Transverse colon (tissue), 4 donors: ENCODE measurements at regions not wholly inside any gene's neighbourhood (a gene's known extent, or its start where the extent isn't known, plus 50 kb on each side); places are given as distances from the start of the nearest gene placed in this dataset.

ENCODE experiments used
- DNase-seq: peaks from one replicate; pipeline ENCODE4 v3.0.0-alpha.2; 2019
- H3K27ac ChIP-seq, 4 donors: fragments of 200-600 bp; sonication (generic); 2 replicates each; pipeline ENCODE4 v1.5.1; 2016 to 2018; ENCODE audit warnings: inconsistent platforms in 4 of 4
- H3K27me3 ChIP-seq: fragments of 200-600 bp; sonication (generic); 2 replicates; pipeline ENCODE4 v1.5.1; 2017; ENCODE audit warnings: inconsistent platforms
- H3K36me3 ChIP-seq, 4 donors: fragments of 200-600 bp; sonication (generic); 2 replicates each; pipeline ENCODE4 v1.5.1; 2017 to 2019; ENCODE audit warnings: inconsistent platforms in 4 of 4
- H3K4me1 ChIP-seq, 4 donors: fragments of 200-600 bp; sonication (generic); 2 replicates each; pipeline ENCODE4 v1.5.1; 2017 to 2020; ENCODE audit warnings: inconsistent platforms in 4 of 4
- H3K4me3 ChIP-seq, 4 donors: fragments of 200-600 bp; sonication (generic); 1 replicate in 1 of 4; 2 replicates in 3 of 4; pipeline versions ENCODE4 v1.5.1 to v1.6.1; 2017 to 2019; ENCODE audit warnings: inconsistent platforms in 4 of 4
- H3K9me3 ChIP-seq, 2 donors: fragments of 200-600 bp; sonication (generic); 2 replicates each; pipeline ENCODE4 v1.5.1; 2017 to 2019; ENCODE audit warnings: inconsistent platforms in 2 of 2
- EP300 ChIP-seq: sonication (generic); formaldehyde crosslinking; IDR thresholded peaks from one replicate; pipeline ENCODE4 v1.6.1; 2017; ENCODE audit warnings: antibody characterized with exemption, low read depth
- POLR2A ChIP-seq: fragments of 450-650 bp; IDR thresholded peaks from one replicate; pipeline ENCODE4 v1.6.1; 2016; ENCODE audit warnings: antibody characterized with exemption, mild to moderate bottlenecking, moderate library complexity
- POLR2AphosphoS5 ChIP-seq, 3 donors: sonication (generic); formaldehyde crosslinking; IDR thresholded peaks; one replicate each; pipeline ENCODE4 v1.6.1; 2016; ENCODE audit warnings: antibody characterized with exemption in 3 of 3
- WGBS, 2 donors: methylation state at CpG; one replicate each; pipeline ENCODE4 v1.1.5; 2018; ENCODE audit warnings: low coverage in 1 of 2; 5-methylcytosine and 5-hydroxymethylcytosine counted together
- in situ Hi-C, 4 donors: fragments of 200-750 bp; cut with MboI; loops; one replicate each; pipeline versions ENCODE4 v1.15.0 to v1.15.1; 2017; ENCODE audit warnings: low sequenced_read_pairs in 3 of 4, low pct_ligation_motif_present in 1 of 4, low pct_unique_long_range_greater_than_20kb in 1 of 4
- intact Hi-C: fragments of 100-400 bp; cut with DNase I; formaldehyde crosslinking; loops from one replicate; pipeline ENCODE4 v1.15.1; 2023; ENCODE audit warnings: low total_unique reads
- TF ChIP-seq, protein P1 (sequence below), 5 experiments: fragments of 200-600 bp in 3 of 5; fragments of 450-650 bp in 2 of 5; sonication (generic) in 3 of 5; IDR thresholded peaks; 1 replicate in 2 of 5; 2 replicates in 3 of 5; pipeline ENCODE4 v1.5.1; 2016 to 2017; ENCODE audit warnings: antibody characterized with exemption in 5 of 5, inconsistent platforms in 3 of 5, mild to moderate bottlenecking in 2 of 5, moderate library complexity in 1 of 5

DNA sequence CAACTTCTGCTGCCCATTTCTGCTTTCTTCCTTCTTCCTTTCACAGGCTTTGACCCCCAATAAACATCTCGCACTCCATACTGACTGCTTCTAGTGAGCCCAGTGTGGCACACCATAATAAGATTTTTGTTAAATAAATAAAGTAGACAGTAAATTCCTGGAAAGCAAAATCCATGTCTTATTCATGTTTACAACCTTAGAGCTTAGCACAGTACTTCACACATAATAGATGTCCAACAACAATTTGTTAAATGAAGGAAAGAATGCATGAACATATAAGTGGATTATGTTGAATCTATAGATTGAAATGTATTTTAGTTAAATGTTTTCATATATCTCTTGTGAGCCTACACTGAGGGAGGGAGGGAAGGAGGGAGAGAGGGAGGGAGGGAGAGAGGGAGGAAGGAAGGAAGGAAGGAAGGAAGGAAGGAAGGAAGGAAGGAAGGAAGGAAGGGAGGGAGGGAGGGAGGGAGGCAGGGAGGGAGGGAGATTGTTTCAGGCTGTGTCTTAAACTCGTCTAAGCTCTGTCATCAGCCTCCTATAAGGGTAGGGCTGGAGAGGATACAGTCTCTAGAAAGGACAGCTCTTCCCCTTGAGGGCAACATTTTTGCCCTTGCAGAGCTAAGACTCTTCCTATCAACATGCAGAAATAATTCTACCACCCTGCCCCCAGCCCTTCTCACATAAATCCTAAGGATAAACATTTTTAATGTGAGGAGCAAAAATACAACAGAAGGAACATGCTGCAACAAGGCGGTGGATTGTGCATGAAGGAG, 168.1 kb downstream of the BARX2 start:
- H3K9me3 ChIP-seq = no peaks in the 10 kb centered on the region
- in situ Hi-C loops (no loop called here), intact Hi-C loops (no loop called here)
- TF ChIP-seq, protein P1, sequence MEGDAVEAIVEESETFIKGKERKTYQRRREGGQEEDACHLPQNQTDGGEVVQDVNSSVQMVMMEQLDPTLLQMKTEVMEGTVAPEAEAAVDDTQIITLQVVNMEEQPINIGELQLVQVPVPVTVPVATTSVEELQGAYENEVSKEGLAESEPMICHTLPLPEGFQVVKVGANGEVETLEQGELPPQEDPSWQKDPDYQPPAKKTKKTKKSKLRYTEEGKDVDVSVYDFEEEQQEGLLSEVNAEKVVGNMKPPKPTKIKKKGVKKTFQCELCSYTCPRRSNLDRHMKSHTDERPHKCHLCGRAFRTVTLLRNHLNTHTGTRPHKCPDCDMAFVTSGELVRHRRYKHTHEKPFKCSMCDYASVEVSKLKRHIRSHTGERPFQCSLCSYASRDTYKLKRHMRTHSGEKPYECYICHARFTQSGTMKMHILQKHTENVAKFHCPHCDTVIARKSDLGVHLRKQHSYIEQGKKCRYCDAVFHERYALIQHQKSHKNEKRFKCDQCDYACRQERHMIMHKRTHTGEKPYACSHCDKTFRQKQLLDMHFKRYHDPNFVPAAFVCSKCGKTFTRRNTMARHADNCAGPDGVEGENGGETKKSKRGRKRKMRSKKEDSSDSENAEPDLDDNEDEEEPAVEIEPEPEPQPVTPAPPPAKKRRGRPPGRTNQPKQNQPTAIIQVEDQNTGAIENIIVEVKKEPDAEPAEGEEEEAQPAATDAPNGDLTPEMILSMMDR (IDR thresholded peaks at IDR 0.05) = no peak
- TF ChIP-seq POLR2AphosphoS5 (IDR thresholded peaks at IDR 0.05) (no peak), POLR2A (no peak), EP300 (no peak)
- no peaks in the 10 kb centered on the region for H3K4me1 ChIP-seq
- no peak overlapping the region for H3K4me3 ChIP-seq
- no peak overlapping the region for H3K27ac ChIP-seq
- no peak for DNase-seq
- H3K36me3 ChIP-seq = no peaks in the 10 kb centered on the region
- 38 to 49% methylated on average over 2 to 3 of the region's 3 CpGs for WGBS, 2 donors
- no peaks in the 10 kb centered on the region for H3K27me3 ChIP-seq

DNA sequence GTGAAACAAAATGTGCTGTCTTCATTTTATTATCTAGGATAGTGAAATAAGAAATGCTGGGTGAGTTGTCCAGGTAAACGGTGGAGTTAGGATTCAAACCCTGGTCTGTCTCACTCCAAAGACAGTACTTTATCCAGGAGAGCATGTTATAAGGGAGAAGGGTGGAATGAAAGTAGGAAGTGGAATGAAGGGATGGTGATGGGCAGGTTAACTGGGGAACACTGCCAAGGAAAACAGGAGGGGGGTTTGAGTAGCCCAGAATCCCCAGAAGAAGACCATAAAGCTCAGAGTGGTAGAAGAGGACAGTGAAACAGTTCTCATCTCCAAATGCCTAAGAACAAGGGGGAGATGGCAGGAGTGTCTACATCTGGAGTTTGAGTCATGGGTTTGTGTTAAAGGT, 169.0 kb downstream of the BARX2 start:
- intact Hi-C loops = no loop called here
- in situ Hi-C loops = no loop called here
- WGBS, 2 donors = 61 to 86% methylated on average over 1 of the region's 1 CpG
- H3K4me1 ChIP-seq = no peaks in the 10 kb centered on the region
- TF ChIP-seq POLR2AphosphoS5 (IDR thresholded peaks at IDR 0.05) (no peak), EP300 (no peak), POLR2A (no peak)
- TF ChIP-seq, protein P1 (IDR thresholded peaks at IDR 0.05) = no peak
- H3K9me3 ChIP-seq = no peaks in the 10 kb centered on the region
- H3K4me3 ChIP-seq = no peak overlapping the region
- H3K27ac ChIP-seq = no peak overlapping the region
- no peaks in the 10 kb centered on the region for H3K36me3 ChIP-seq
- DNase-seq = no peak
- no peaks in the 10 kb centered on the region for H3K27me3 ChIP-seq

DNA sequence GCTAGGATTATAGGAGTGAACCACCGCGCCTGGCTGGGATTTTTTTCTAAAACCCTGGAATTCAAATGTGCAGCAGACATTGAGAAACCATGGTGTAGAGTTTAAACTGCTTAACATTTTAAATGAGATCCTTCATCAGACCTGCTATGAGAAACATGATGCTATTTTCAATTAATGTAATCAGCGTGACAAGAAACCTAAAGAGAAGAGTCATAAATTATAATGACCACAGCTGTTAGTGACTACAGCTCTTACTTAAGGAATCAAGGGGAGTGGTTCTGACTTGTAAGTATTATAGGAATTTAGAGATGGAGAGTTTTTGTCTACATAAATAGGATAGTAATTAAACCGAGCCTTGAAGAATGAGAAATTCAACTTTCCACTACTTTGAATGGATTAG, 170.6 kb downstream of the BARX2 start:
- in situ Hi-C loops = no loop called here
- no peak for DNase-seq

DNA sequence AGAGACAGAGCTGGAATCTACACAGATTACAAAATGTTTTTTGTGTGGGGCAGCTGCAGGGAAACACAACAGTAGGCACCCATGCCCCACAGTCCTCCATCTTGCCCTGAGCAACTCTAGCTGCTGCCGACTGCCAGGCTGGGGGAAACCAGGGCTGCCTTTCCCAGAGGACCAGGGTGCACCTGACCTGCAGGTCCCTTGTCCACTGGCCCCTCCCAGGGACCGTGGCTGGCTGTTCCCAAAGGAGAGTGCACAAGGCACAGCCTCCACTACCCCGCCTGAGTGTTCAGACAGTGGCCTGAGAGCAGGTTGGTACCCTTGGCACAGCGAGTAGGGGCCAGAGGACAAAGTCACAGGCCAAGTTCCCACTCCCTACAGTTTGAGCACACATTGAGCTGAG, 181.8 kb downstream of the BARX2 start:
- intact Hi-C loops = no loop called here
- WGBS, 2 donors = 42% methylated on average over 4 of the region's 4 CpGs; no CpG with 5 or more reads in 1 of the 2 donors
- H3K4me3 ChIP-seq = no peak overlapping the region
- TF ChIP-seq POLR2A (no peak), POLR2AphosphoS5 (IDR thresholded peaks at IDR 0.05) (no peak), EP300 (no peak)
- TF ChIP-seq, protein P1 (IDR thresholded peaks at IDR 0.05) = no peak
- no peaks in the 10 kb centered on the region for H3K36me3 ChIP-seq
- H3K27ac ChIP-seq = no peak overlapping the region
- no peaks in the 10 kb centered on the region for H3K9me3 ChIP-seq
- in situ Hi-C loops = no loop called here
- H3K27me3 ChIP-seq = no peaks in the 10 kb centered on the region
- H3K4me1 ChIP-seq = no peaks in the 10 kb centered on the region
- DNase-seq = no peak

More for the DNA sequence above, 170.6 kb downstream of the BARX2 start:
- H3K4me3 ChIP-seq = no peak overlapping the region
- TF ChIP-seq EP300 (no peak), POLR2A (no peak), POLR2AphosphoS5 (IDR thresholded peaks at IDR 0.05) (no peak)
- TF ChIP-seq, protein P1 (IDR thresholded peaks at IDR 0.05) = no peak
- intact Hi-C loops = no loop called here
- no peaks in the 10 kb centered on the region for H3K4me1 ChIP-seq
- H3K9me3 ChIP-seq = no peaks in the 10 kb centered on the region
- H3K27me3 ChIP-seq = no peaks in the 10 kb centered on the region
- 78 to 89% methylated on average over 4 of the region's 4 CpGs for WGBS, 2 donors
- H3K27ac ChIP-seq = no peak overlapping the region
- no peaks in the 10 kb centered on the region for H3K36me3 ChIP-seq
